WI38 (cell line): ENCODE measurements at regions not wholly inside any gene's neighbourhood (a gene's known extent, or its start where the extent isn't known, plus 50 kb on each side); places are given as distances from the start of the nearest gene placed in this dataset.

Experiments used
- H3K4me3 ChIP-seq: 2 replicates; pipeline ENCODE4 v1.5.1; 2011; ENCODE audit warnings: low read depth, mild to moderate bottlenecking, control low read depth, low read length
- TF ChIP-seq, protein P1 (sequence below): IDR thresholded peaks from 2 replicates; pipeline ENCODE4 v1.5.1; 2012; ENCODE audit warnings: low read depth, mild to moderate bottlenecking, control low read depth, low read length

DNA sequence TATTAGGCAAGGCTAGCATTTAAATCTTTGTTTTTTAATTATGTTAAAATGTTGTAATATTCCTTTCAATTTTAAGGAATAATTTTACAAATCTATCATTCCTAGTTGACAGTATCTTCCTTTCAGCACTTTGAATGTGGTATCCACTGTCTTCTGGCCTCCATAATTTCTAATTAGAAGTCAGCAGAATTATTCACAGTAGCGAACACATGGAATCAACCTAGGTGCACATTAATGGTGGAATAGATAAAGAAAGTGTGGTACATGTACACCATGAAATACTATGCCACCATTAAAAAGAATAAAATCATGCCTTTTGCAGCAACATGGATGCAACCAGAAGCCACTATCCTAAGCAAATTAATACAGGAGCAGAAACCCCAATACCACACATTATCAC, 1887.8 kb downstream of the PCDH7 start:
- TF ChIP-seq, protein P1, sequence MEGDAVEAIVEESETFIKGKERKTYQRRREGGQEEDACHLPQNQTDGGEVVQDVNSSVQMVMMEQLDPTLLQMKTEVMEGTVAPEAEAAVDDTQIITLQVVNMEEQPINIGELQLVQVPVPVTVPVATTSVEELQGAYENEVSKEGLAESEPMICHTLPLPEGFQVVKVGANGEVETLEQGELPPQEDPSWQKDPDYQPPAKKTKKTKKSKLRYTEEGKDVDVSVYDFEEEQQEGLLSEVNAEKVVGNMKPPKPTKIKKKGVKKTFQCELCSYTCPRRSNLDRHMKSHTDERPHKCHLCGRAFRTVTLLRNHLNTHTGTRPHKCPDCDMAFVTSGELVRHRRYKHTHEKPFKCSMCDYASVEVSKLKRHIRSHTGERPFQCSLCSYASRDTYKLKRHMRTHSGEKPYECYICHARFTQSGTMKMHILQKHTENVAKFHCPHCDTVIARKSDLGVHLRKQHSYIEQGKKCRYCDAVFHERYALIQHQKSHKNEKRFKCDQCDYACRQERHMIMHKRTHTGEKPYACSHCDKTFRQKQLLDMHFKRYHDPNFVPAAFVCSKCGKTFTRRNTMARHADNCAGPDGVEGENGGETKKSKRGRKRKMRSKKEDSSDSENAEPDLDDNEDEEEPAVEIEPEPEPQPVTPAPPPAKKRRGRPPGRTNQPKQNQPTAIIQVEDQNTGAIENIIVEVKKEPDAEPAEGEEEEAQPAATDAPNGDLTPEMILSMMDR, result no peak
- H3K4me3 ChIP-seq, result no peak overlapping the region

DNA sequence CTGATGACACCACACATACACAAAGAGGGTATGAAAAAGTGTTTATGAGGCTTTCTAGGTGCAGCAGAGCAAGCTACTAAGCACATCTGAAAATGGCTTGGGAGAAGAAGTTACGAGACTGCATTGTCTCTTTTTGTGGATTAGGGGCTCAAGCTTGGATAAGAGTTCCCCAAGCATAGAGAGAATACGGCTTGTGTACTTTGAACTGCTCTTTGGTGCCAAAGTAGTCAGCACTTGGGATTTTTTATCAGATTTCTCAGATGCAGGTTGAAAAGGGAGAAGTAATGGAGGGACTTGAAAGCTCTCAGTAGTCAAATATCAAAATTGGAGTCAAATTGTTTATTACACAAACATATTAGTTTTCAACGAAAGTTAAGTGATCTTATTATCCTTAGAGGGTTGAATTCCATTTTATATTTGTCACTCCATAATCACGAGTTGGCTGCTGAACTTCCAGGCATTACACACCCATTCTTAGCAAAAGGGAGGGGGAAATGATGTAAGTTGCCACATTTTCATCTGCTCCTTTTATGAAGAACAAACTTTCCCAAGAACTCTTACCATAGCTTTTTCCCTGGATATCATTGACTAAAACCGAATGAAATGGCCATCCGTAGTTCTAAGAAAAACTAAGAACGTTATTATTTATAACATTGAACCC, 1904.9 kb downstream of the PCDH7 start:
- no peak overlapping the region for H3K4me3 ChIP-seq
- TF ChIP-seq, protein P1, result no peak

DNA sequence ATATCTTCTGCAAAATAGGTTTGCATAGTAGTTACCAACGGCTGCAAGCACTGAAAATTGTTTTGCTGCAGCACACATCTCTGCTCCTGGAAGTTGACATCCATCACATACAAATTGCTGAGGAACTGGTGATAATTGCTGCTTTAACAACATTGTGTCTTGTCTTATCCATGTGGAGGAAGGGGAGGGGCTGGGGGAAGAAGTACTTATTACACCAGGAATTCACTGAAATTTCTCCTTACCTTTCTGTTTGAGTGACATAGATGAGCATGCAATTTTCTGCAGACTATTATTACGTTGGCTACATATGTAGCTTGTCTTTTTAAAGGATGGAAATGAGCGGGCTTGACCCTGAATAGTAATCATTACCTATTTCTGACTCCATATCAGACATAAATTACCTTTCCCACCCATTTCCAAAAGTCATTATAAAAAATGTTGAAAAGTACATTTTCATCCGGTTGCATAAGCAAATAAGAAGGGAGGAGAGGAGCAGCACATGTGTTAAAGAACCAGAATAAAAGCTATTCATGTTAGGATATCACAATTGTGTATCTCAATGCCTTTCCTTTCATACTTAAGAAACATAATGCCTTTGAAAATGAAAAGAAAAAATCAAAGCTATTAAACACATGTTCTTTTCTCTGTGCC, 1905.6 kb downstream of the PCDH7 start:
- H3K4me3 ChIP-seq, result no peak overlapping the region
- TF ChIP-seq, protein P1, result no peak

DNA sequence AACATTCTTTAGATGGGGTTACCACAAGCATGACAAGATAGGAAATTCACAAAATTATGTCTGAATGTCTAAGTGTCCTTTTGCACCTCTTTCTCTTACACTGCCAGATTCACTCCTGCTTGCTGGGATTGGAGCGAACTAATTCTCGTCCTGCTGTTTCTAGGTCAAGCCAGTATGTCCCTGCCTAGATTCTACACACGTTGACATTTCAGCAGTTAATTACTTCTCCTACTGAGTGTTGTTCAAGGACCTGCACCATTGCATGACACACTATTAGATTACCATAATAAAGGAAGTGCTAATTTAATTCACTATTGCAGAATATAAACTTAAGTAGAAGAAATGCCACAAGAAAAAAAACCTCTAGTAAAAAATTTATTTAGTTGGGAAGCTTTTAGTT, 1911.7 kb downstream of the PCDH7 start:
- TF ChIP-seq, protein P1, result no peak
- H3K4me3 ChIP-seq, result no peak overlapping the region

DNA sequence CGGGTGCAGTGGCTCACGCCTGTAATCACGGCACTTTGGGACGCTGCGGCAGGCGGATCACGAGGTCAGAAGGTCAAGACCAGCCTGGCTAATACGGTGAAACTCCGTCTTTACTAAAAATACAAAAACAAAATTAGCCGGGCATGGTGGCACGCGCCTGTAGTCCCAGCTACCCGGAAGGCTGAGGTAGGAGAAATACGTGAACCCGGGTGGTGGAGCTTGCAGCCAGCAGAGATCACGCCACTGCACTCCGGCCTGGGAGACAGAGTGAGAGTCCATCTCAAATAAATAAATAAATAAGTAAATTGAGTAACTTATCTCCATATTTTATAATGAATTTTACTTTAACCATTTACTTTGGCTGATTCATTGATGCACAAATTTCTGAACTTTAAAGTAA, 1913.3 kb downstream of the PCDH7 start:
- no peak overlapping the region for H3K4me3 ChIP-seq
- TF ChIP-seq, protein P1, result no peak

DNA sequence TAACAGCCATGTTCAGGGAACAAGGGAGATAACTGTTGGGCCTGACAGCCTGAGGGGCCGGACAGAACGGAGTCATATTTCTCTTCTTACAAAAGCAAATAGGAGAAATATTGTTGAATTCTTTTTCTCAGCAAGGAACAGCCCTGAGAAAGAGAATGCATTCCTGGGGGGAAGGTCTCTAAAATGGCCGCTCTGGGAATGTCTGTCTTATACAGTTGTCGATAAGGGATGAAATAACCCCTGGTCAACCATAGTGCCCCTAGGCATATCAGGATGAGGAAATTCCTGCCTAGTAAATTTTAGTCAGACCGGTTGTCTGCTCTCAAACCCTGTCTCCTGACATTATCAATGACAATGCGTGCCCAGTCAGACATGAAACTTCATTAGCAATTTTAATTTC, 1925.5 kb downstream of the PCDH7 start:
- TF ChIP-seq, protein P1, result no peak
- H3K4me3 ChIP-seq, result no peak overlapping the region

DNA sequence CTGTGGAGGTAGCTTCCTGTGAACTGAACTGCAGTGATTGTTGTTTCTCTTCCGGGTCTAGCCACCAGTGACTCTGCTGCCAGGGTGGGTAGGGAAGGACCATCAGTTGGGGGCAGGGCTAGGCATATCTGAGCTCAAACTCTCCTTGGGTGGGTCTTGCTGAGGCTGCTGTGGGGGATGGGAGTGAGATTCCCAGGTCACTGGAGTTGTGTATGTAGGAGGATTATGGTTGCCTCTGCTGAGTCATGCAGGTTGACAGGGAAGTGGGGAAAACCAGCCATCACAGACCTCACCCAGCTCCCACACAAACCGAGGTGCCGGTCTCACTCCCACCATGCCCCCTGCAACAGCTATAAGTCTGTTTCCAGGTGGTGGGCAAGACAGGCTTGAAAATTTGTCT, 1937.8 kb downstream of the PCDH7 start:
- TF ChIP-seq, protein P1, result no peak
- no peak overlapping the region for H3K4me3 ChIP-seq
